ENCODE measurements at regions not wholly inside any gene's neighbourhood (a gene's known extent, or its start where the extent isn't known, plus 50 kb on each side); places are given as distances from the start of the nearest gene placed in this dataset.
A peak's percentile ranks its signal among the peaks of the same experiment; 100 is the strongest.

- DNase-seq: no peak
Observed at GRCh38 chr17:27974045-27974436, 68.4 kb upstream of the NLK start.

- no peak for DNase-seq
Observed at GRCh38 chr17:27974531-27975145, 67.8 kb upstream of the NLK start.

- peak; percentile 47 for DNase-seq
Observed at GRCh38 chr17:27975146-27976011, 67.1 kb upstream of the NLK start.

GRCh38 chr17:27976331-27976730, 66.1 kb upstream of the NLK start:
- DNase-seq: no peak

DNA sequence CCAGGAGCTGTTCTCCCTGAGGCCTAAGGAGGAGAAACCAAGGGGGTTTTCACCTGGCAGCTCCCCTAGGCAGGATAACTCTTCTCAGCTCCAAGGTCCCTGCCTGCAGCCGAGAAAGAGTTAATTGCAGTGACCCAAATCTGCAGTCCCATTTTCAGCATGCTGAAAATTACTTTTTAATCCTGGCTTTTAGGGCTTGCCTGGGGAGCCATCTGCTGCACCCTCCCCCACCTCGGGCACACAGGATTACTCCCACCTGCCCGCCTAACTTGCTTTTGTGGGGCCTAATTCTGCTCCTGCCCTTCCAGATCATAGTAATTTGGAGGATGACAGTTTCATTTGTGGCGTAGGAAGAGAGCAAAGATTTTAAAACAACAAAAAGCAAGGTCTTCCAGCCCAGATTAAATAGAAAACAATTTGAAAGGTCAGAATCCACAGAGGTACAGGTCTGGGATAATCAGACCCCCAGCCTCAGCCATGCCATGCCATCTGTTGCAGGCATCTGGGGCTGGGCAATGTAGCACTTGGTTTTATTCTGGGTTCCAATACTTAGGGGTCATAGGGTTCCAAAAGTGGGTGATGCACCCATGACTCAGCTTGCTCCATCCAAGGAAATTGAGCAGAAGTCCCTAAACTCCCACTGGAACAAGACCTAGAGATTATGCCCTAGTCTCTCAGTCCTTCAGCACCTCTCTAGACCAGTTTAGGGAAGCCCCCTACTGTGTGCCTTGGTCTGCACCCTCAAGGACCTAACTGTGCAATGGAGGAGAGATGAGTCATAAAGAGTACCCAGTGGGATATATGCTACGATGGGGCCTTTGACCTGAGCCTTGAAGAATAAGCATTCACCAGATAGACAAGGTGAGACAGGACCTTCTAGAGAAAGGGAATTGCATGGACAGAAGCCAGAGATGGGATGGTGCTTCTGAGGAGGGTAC, 64.5 kb upstream of the NLK start:
- DNase-seq: peak; percentile 51

GRCh38 chr17:27978689-27979175, 63.7 kb upstream of the NLK start:
- no peak for DNase-seq

DNA sequence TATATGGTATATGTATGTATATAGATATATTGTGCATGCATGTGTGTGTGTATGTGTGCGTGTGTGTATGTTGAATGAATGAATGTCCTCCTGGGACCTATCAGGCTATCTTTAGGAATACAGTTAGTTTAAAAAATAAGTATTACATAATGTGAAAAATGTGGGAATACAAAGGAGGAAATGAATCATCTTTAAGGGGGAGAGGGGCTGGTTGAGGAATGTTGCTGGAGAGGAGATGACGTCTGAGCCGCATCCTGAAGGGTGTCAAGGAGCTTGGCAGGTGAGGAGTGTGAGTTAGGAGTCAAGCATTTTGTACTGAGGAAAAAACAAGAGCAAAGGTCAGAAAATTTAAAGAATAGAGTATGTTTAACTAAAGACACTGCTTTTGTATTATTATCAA, 62.4 kb upstream of the NLK start:
- DNase-seq: peak; percentile 81

GRCh38 chr17:27981978-27982377, 60.5 kb upstream of the NLK start:
- no peak for DNase-seq

- DNase-seq: no peak
Observed at GRCh38 chr17:27982688-27983087, 59.8 kb upstream of the NLK start.

- no peak for DNase-seq
Observed at GRCh38 chr17:27983853-27984252, 58.6 kb upstream of the NLK start.

GRCh38 chr17:27984404-27984803, 58.1 kb upstream of the NLK start:
- no peak for DNase-seq

DNA sequence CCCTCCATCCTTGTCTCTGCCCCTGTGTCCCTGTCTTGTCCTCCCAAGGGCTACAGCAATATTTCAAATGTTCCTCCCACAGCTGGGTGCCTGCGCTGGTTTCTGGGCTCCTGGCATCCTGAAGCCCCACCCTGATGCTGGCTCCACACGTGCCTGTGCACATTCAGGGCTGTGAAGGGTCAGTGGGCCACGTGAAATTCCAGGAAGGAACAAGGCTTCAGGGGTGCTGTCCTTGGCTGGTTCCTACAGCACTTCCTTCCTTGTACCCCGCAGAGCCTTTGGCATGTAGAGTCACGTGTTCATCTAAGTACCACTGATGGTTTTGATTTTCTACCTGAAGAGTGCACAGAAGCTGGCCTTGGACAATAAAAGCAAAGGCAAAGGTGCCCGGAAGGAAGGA, 57.7 kb upstream of the NLK start:
- DNase-seq: no peak

- no peak for DNase-seq
Observed at GRCh38 chr17:27985306-27985705, 57.2 kb upstream of the NLK start.

DNA sequence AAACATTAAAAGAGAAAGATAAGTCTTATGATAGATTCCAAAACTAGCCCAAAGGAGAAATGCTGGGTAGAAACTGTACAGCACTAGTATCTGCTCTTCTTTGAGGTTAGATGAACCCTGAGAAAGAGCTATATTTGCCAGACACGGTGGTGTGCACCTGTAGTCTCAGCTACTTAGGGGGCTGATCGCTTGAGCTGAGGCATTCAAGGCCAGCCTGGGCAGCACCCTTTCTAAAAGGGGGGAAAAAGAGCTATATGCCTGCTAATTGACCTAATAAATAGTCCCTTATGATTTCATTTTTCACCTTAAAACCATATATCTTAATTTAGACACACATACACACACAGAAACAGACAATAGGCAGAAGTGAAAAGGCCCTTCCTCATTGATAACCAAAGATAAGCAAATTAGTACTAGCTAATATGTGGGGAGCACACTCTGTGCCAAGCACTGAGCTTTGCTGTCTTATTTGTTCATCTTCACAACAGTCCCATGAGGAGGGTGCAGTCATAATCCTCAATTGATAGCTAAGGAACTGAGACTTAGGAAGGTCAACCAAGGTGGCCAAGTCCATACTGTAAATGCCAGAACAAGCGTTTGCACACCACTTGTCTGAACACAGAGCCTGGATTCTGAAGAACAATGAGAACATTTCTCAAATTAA, 56.6 kb upstream of the NLK start:
- no peak for DNase-seq

DNA sequence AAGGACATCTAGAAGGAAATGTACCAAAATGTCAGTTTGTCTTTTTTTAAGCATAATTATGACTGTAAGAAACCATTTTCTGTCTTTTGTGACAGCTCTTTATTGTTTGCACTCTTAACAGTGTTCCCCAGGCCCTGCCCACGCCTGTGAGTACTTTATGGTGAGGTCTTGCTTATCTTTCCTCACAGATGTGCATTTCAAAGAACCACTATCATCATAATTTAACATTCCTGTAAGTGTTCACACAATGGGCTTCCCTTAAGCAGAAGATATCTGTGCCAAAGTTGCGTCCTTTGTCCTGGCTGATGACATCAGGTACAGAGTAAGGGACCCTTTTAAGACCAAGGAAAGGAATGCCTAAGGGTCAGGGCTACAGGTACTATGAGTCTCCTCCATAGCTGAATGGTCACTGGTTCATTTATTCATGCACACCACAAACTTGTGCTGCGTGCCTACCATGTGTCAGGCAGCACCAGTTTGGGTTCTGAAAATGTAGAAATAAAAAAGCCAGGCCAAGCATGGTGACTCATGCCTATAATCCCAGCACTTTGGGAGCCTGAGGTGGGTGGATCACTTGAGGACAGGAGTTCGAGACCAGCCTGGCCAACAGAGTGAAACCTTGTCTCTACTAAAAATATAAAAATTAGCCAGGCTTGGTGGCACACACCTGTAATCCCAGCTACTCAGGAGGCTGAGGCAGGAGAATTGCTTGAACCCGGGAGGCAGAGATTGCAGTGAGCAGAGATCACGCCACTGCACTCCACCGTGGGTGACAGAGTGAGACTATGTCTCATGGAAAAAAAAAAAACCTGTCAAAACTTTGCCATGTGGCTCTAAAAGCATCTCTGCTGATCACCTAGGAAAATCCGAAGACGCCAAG, 55.4 kb upstream of the NLK start:
- no peak for DNase-seq

- peak; percentile 9 for DNase-seq
Observed at GRCh38 chr17:27989046-27989445, 53.4 kb upstream of the NLK start.

DNA sequence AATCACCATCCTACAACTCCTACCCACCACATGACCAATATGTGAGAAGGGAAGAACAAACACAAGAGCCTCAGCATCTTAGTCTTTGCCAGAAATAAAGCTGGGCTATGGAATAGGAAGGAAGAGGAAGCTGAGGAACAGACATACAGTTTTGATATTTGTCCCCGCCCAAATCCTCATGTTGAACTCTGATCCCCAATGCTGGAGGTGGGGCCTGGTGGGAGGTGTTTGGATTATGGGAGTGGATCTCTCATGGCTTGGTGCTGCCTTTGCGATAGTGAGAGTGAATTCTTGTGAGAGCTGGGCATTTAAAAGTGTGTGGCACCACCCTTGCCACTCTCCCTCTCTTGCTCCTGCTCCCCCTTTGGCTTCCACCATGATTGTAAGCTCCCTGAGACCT, 52.4 kb upstream of the NLK start:
- DNase-seq: no peak

DNA sequence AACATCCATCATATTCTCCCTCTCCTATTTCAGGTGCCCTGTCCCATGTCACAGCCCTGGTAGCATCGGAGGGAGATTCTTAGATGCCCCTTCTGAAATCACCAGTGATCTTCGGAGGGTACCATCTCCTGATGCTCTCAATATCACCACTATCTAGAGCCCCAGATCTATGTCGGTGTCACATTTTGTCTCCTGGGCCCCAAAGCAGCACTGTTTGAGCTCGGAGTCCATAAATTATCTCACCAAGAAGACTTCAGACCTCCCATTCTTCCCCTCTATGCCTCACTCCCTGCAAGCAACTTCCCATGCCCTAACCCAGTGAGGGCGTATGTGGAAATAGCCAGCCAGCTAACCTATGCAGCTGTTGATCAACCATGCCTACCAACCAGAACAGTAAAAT, 51.5 kb upstream of the NLK start:
- no peak for DNase-seq

DNA sequence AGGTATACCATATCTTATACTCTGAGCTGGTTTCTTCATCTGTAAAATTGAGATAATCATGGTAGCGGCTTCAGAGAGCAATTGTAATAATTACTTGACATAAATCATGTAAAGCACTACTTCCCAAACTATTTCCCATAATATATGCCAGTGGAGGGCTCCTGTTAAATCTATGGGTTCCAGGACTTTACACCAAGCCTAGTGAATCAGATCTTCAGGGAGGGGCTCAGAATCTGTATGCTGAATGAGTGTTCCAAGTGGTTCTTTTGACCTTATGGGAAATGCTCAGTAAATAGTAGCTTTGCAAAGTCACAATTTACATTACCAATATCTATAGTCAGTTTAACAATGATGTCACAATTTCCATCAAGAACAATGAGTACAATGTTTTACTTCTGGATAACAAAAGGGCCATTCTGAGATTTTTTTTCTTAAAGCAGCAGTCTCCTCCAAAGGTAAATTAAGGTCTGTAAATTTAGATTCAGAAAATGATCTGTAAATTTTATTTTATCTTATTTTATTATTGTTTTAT, 50.9 kb upstream of the NLK start:
- DNase-seq: no peak
